HG03103 (cell line): ENCODE measurements at regions not wholly inside any gene's neighbourhood (a gene's known extent, or its start where the extent isn't known, plus 50 kb on each side); places are given as distances from the start of the nearest gene placed in this dataset.
"Not testable (repeated sequence)": the region's sequence is repeated elsewhere in the genome, so short reads cannot be mapped to it uniquely, and the experiment has no call there.

Experiments used
- ATAC-seq: cut with Tn5 transposase; IDR thresholded peaks from one replicate; pipeline ENCODE4 v1.9.1; 2021; ENCODE audit warnings: low read depth; ENCODE audit not compliant: unreplicated experiment

DNA sequence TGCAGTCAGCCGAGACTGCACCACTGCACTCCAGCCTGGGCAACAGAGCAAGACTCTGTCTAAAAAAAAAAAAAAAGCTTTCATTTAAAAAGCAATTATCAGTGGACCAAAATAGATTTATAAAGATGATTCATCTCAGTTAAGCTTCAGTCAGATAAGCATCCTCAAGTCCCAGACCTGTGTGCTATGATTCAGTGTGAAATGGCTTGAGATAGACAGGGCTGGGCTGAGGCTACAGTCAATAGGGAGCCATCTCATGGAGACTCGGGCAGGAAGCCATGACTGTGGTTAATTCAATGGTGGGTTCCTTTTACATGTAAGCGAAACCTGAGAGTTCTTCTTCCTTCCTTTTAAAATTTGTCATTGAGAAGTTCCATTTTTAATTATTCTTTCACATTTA is 276.0 kb downstream of the TFAP2A start:
- ATAC-seq = no peak

DNA sequence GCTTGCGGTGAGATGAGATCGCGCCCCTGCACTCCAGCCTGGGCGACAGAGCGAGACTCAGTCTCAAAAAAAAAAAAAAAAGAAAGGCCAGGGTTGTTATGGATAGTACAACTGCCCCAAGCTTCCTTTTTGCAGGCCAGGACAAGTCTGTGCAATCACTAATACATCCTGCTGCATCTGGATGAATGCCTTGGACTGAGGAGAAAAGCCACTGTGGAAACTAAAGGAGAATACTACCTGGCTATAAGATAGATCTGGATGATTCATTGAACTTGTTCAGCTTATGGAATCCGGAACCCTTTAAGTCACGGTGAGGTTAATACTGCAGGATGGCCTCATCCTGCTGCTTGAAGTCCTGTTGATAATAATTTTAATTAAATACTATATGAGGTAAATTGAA is 278.2 kb downstream of the TFAP2A start:
- no peak for ATAC-seq

DNA sequence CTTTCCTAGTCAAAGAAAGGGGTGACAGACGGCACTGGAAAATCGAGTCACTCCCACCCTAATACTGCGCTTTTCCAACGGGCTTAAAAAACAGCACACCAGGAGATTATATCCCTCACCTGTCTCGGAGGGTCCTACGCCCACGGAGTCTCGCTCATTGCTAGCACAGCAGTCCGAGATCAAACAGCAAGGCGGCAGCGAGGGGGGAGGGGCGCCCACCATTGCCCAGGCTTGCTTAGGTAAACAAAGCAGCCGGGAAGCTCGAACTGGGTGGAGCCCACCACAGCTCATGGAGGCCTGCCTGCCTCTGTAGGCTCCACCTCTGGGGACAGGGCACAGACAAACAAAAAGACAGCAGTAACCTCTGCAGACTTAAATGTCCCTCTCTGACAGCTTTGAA is 280.7 kb downstream of the TFAP2A start:
- ATAC-seq = not testable (repeated sequence)

DNA sequence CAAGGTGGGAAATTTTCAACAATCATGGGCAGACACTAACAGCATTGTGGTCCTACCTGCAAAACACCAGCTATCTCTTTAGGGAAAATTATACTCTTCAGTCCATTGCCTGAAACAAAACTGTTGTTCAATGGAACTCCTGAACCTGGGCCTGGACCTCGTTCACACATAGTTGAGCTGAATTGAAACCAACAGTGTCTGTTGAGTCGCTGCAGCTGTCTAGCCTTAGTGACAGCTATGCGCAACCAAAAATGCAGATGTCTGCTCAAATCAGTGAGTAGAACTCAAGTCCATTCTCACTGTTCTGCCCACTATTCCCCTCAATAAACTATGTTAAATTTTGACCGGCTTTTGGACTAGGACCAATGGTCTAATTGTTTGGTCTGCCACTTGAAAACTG is 286.2 kb downstream of the TFAP2A start:
- no peak for ATAC-seq

DNA sequence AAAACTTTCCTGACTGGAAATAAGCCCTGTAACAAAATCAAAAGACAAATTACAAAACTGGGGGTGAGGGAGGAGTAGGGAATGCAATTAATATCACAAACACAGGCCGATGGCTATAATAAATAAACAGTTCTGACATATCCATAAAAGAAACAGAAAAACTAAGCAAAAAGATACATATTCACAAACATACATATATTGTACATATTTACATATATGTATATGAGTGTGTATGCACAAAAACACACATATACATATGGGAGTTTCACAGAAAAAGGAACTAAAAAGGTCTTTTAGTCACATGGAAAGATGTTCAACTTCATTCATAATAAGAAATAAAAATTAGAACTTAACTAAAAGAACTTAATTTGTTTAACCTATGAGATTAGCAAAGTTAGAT is 292.7 kb downstream of the TFAP2A start:
- no peak for ATAC-seq

DNA sequence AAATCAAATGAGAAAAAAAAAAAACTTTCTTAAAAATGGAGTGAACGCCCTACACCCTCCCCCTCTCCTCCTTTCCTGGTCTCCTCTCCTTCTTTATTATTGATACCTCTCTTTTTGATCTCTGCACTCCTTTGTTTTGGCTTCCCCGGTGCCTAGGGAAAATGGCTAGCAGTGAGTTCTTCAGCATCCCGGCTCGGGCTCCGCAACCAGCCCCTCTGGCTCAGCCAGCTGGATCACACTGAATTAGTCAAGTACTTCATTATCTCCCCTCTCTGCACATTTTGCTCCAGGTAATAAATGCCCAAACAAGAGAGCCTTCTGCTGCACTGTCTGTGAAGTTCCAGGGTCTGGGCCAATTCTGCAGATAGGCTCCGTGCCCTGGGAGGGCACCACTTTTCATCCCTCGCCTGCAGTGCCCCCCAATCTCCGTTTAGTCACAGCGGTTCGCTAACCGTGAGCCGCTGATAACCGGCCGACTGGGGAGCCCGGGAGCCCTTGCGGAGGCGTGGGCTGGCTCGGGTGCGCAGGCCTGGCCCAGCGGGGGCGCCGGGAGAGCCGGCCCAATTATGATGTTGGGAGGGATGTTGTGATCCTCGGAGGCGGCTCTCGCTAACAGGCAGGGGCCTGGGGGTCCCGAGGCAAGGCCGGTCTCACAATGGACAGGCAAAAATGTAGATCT is 301.9 kb downstream of the TFAP2A start:
- ATAC-seq = no peak

DNA sequence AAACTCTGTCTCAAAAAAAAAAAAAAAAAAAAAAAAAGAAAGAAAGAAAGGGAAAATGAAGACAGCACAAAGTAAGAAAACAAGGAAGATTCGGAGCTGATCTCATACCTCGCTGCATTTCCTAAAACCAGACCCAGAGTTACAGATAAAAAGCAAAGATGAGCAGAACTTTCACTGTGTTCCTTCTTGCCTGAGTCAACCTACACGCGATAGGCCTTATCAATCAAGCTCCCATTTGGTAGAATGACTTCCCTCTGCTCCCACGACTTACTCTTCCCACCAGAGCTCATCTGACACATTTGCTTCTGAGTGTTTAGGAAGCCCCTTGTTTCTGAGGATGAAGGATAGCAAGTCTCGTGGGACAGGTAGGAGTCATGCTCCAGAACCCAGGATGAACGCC is 302.9 kb downstream of the TFAP2A start:
- no peak for ATAC-seq

DNA sequence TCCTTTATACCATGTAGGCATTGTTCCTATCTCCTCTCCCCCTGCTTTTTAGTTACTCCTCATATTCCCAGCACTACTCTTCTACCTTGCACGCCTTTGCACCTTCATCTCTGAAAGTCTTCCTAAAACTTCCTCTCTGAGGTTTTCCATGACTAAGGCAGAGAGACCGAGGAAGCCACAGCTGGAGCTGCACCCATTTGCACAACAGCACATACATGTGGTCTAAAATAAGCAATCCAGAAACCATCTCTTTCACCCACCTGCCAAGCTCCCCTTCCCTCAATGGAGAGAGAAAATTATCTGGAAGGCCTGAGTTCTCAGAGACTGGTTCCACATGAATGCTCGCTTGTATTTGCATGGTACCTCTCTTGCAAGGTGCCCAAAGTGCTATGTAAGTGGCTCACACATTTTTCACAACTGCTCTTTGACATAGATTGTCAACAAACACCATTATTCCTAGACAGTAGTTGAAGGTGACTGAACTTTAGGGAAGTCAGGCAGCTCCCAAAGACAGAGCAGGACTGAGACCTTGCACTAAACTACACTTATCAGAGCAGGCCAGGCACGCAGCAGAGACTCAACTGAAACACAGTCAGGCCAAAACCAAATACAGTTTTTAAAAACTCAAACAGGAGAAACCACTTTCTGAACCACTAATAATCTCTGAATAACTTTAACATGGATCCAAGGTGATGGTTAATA is 313.2 kb downstream of the TFAP2A start:
- no peak for ATAC-seq

DNA sequence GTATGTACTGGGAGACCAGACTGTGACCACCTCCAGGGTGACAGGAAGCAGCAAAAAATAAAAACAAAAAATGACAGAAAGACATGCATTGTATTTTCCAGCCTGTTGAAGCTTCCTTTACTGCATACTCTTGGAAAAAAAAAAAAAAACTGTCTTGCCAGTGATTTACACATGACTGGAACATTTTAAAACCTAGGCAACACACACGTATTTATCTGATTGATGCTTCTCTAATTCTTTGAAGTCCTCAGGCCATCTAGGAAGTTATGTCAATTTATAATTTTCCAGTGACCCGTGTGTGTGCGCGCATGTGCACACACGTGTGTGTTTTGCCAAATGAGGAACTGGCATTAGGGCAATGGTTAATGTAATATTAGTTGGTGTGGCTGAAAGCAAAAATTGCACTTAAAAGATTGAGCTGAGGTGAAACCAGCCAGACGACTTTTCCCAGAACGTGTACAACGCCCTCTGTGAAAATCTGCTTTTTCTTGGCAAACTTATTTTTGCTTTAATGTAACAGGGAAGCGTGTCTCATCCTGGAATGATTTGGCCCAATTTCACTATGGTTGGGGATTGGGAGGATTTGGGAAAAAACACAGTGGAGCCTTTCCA is 315.2 kb downstream of the TFAP2A start:
- no peak for ATAC-seq

DNA sequence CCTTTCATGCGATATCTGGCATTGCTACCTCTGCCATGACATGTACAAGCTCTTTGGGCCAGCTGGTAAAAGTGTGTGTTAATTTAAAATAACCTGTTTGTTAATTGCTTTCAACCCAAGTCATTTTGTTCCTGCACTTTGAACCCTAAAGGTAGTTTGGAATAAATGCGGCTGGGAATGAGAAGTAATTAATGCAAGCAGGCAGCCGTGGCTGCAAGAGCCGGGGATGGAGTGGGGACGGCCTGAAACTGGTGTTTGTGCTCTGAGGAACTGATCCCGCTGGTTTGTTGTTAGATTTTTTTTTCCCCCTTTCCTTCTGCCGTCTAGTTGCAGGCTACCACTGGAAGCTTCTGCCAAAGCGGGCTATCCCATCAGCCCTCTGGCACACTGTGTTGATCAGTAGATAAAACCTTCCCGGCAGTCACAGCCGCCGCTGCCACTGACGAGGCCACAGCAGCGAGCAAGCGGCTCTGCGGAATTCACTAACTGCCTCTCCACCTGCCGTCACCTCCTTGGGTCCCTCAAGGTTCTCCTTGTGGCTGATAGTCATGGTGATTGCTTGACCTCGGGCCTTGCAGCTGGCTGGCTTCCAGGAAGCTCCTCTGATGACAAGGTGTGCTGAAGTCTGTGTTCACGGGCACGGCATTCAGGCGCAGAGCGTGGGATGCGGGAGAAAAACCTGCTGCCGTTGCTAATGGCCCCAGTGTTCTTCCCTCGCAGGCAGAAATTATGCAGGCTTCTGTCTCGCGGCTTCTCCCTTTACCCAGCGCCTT is 315.9 kb downstream of the TFAP2A start:
- no peak for ATAC-seq

DNA sequence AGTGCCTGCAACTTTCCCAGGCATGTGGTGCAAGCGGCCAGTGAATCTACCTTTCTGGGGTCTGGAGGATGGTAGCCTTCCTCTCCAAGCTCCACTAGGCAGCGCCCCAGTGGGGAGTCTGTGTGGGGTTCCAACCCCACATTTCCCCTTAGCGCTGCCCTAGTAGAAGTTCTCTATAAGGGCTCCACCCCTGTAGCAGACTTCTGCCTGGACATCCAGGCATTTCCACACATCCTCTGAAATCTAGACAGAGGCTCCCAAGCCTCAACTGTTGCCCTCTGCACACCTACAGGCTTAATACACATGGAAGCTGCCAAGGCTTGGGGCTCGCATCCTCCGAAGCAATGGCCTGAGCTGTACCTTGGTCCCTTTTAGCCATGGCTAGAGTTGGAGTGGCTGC is 321.6 kb downstream of the TFAP2A start:
- ATAC-seq = no peak

DNA sequence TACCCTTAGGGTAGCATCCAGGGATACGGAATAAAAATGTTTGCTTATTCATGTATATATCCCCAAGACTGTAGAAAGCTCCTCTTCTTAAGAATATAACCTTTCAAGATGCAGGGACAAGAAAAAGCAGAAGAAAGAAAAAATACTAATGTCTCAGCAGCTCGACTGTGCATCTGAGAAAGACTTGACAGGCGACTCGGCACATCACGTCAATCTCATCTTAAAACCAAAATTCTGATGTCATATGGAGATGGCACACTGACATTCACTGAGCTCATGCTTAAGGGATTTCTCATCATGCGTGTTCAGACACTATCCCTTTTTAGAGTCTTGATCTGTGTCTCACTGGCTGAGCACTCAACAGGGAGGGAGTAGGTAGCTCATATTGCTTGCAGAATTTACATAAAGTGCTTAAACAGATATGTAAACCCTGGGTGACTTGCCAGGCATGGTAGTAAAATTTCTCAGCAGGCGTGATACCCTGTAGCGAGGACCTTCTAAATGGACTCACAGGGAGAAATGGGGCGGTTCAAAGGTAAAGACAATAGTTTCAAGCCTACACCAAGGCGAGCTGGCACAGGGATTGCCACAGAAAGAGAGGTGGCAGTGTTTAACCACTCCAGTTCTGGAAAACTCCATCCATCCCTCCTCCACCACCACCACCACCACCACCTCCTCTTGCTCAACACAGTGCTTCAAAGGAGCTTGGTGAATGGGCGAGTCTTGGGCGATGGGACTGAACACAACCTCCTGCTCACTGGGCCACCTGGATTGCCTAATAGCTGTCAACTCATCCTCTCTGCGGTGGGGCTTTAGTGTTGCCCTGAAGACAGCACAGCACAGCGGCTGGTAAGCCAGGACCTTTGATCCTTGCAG is 330.5 kb downstream of the TFAP2A start:
- no peak for ATAC-seq

DNA sequence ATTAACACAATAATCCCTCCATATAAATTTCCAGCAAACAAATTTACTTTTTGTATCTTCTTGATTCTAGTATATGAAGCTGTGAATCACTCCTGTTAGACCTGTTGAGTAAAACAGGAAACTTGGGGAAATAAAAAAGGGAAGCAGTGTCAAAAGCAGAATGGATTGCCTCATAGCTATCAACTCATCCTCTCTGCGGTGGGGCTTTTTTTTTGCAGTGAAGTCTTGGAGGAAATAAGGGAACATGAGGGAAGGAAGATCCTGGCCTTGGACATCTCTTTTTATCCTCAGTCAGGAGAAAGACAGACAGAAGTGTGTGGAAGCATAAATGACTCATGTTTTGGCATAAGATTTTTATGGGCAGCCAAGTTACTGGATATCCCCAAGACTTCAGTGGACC is 332.5 kb downstream of the TFAP2A start:
- no peak for ATAC-seq

DNA sequence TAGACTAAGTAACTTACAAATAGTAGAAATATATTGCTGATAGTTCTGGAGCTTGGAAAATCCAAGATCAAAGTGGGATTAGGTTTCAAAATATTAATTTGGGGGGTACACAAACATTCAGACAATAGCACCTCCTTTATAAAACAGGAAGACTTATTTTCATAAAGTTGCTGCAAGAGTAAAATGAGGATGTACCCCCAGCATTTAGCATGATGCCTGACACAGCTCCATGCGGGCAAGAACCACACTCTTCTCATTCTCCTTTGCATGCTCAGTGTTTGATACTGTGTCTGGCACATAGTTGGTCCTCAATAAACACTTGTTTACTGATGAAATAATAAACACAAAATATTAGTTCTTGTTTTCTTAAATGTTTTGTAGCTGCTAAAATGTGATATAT is 332.9 kb downstream of the TFAP2A start:
- ATAC-seq = no peak

DNA sequence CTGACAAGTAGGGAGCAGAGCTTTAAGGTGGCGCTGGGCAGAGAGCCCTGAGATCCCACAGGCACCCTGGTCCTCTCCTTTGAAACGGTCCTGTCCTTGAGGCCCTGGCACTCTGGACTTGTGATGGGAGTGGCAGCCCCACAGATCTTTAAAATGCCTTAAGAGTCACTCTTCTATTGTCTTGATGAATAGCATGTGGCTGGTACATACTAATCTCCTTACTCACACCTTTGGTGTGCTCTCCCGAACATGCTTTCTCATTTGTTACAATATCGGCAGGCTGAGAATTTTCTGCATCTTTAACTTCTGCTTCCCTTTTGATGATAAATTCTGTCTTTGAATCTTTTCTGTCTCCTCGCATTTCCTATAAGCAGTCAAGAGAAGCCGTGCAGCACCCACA is 333.8 kb downstream of the TFAP2A start:
- no peak for ATAC-seq

DNA sequence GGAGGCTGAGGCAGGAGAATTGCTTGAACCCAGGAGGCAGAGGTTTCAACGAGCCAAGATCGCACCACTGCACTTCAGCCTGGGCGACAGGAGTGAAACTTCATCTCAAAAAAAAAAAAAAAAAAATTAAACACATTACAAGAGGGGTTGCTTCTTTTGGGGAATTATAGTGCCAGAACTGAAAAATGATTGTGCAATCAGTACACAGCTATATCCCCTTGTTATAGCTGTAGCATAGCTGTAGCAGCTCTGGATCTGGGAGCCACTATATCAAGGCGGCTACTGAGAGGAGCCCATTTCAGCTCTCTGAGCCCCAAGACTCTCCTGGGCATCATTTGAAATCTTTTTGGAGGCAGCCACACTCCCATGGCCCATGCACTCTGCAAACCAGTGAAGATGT is 334.3 kb downstream of the TFAP2A start:
- no peak for ATAC-seq

DNA sequence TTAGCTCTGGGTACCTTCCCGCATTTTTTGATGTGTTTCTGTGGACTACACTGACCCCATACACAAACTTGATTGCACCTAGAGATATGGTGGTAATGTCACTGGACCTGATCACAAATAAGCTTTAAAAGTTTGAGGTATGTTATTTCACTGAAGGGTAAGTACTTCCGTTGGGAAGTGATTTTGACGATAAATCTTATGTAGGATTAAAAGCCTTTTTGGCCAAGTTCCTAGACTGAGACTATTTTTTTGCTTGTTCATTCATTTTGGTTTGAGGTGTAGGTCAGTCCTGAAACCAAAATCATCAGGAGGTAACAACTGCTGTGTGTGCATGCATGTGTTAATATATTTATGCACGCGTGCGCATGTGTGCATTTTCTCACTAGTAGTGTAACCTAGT is 336.3 kb downstream of the TFAP2A start:
- no peak for ATAC-seq

DNA sequence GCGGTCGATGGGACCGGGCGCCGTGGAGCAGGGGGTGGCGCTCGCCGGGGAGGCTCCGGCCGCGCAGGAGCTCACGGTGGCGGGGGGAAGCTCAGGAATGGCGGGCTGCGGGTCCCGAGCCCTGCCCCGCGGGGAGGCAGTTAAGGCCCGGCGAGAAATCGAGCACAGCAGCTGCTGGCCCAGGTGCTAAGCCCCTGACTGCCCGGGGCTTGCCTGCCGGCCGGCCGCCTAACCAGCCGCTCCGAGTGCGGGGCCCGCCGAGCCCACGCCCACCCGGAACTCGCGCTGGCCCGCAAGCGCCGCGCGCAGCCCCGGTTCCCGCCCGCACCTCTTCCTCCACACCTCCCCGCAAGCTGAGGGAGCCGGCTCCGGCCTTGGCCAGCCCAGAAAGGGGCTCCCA is 340.1 kb downstream of the TFAP2A start:
- ATAC-seq = not testable (repeated sequence)

DNA sequence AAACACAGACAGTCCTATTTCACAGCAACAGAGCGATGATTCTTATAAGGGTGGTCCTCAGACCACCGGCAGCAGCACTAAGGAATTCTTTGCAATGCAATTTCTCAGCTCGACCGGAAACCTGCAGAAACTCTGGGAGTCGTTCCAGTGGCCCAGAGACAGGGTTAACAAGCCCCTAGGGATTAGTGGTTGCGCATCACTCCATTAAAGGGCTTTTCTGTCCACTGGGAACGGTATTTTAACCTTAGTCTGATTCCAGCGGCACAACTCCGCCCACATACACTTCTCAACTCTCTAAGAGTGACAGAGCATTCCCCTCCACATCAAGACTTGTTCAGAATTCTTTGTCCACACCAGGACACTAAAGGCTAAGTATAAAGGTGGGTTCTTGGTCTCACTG is 341.5 kb downstream of the TFAP2A start:
- no peak for ATAC-seq

DNA sequence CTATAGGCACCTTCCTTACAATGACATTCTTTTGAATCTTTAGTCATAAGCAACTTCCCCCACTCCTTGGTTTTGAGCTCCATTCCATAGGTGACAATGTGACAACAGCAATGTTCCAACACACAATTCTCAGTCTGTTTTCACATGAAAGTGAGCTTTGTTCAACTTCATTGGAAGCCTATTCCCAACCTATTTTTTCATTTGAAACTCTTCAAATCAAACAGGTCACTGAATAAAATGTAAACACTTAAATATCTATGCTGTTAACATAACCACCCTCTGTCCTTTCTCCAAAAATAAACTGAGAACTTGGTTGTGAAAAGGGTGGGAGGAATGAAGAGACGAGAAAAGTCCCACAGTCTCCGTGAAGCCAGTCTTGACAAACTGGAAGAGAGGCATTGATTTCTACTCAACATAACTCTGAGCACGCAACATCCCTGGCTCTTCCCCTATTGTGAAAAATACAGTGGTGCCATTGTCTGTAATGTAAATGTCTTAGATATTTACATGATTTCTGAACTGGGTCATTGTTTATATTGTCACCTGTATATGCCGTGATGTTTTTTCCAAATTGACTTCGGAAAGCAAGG is 343.1 kb downstream of the TFAP2A start:
- ATAC-seq = no peak
